ENCODE measurements at regions not wholly inside any gene's neighbourhood (a gene's known extent, or its start where the extent isn't known, plus 50 kb on each side); places are given as distances from the start of the nearest gene placed in this dataset.

- Histone ChIP-seq H3K27me3 (ENCODE audit: control insufficient read depth in 1 of 2, insufficient read depth in 1 of 2, low read length in 2 of 2) (no peaks in the 10 kb centered on the region), H2BK12ac (ENCODE audit: low read length in 2 of 2) (no peak overlapping the region), H3K27ac (ENCODE audit: low read length, poor library complexity, severe bottlenecking) (no peak overlapping the region), H4K91ac (ENCODE audit: low read length) (no peak overlapping the region), H4K8ac (ENCODE audit: low read length) (no peak overlapping the region), H2BK5ac (ENCODE audit: low read depth, low read length, poor library complexity, severe bottlenecking) (no peak overlapping the region), H2BK15ac (ENCODE audit: low read depth, poor library complexity, severe bottlenecking) (no peak overlapping the region), H3K14ac (ENCODE audit: low read length in 2 of 2) (no peak overlapping the region), H3K79me1 (replicated peaks; ENCODE audit: low read length, poor library complexity, severe bottlenecking) (no peaks in the 10 kb centered on the region), H3K9ac (ENCODE audit: low read length) (no peak overlapping the region), H3K18ac (ENCODE audit: low read depth in 1 of 2, low read length in 2 of 2) (no peak overlapping the region), H2AFZ (ENCODE audit: low read depth, low read length) (no peak overlapping the region), H3K4me1 (ENCODE audit: control insufficient read depth, insufficient read depth, low read depth, low read length) (no peaks in the 10 kb centered on the region), H3K4ac (ENCODE audit: low read depth in 1 of 2, low read length in 2 of 2) (no peak overlapping the region), H2AK5ac (ENCODE audit: low read length, severe bottlenecking) (no peak overlapping the region), H3K4me2 (ENCODE audit: low read length, poor library complexity, severe bottlenecking) (no peak overlapping the region), H3K9me3 (ENCODE audit: control insufficient read depth, low read length) (peaks cover 10% of the 10 kb centered on the region), H3K36me3 (ENCODE audit: control insufficient read depth in 1 of 2, insufficient read depth in 2 of 2, low read depth in 1 of 2, low read length in 2 of 2) (no peaks in the 10 kb centered on the region), H3K23ac (ENCODE audit: low read length in 2 of 2) (no peak overlapping the region), H3K4me3 (ENCODE audit: insufficient read depth in 1 of 2, low read depth in 1 of 2, low read length in 2 of 2) (no peak overlapping the region), H2BK120ac (ENCODE audit: low read depth, low read length) (no peak overlapping the region)
- no CpG with 5 or more reads among the region's 4 CpGs for WGBS
- no peak for DNase-seq
Measured at GRCh38 chr20:11588875-11589274, 328.8 kb upstream of the BTBD3 start.

- H4K91ac ChIP-seq (ENCODE audit: low read length), result no peak overlapping the region
- H3K4ac ChIP-seq (ENCODE audit: low read depth in 1 of 2, low read length in 2 of 2), result no peak overlapping the region
- H3K4me3 ChIP-seq (ENCODE audit: insufficient read depth in 1 of 2, low read depth in 1 of 2, low read length in 2 of 2), result no peak overlapping the region
- no peak overlapping the region for H4K8ac ChIP-seq (ENCODE audit: low read length)
- no peak overlapping the region for H2BK5ac ChIP-seq (ENCODE audit: low read depth, low read length, poor library complexity, severe bottlenecking)
- H3K27me3 ChIP-seq (ENCODE audit: control insufficient read depth in 1 of 2, insufficient read depth in 1 of 2, low read length in 2 of 2), result no peaks in the 10 kb centered on the region
- H2AK5ac ChIP-seq (ENCODE audit: low read length, severe bottlenecking), result no peak overlapping the region
- H2BK120ac ChIP-seq (ENCODE audit: low read depth, low read length), result no peak overlapping the region
- no peak overlapping the region for H3K4me2 ChIP-seq (ENCODE audit: low read length, poor library complexity, severe bottlenecking)
- no peak overlapping the region for H2AFZ ChIP-seq (ENCODE audit: low read depth, low read length)
- no peak overlapping the region for H3K27ac ChIP-seq (ENCODE audit: low read length, poor library complexity, severe bottlenecking)
- H3K9ac ChIP-seq (ENCODE audit: low read length), result no peak overlapping the region
- H3K14ac ChIP-seq (ENCODE audit: low read length in 2 of 2), result no peak overlapping the region
- peaks cover 10% of the 10 kb centered on the region for H3K9me3 ChIP-seq (ENCODE audit: control insufficient read depth, low read length)
- no peaks in the 10 kb centered on the region for H3K4me1 ChIP-seq (ENCODE audit: control insufficient read depth, insufficient read depth, low read depth, low read length)
- no peak overlapping the region for H3K18ac ChIP-seq (ENCODE audit: low read depth in 1 of 2, low read length in 2 of 2)
- DNase-seq, result no peak
- H3K23ac ChIP-seq (ENCODE audit: low read length in 2 of 2), result no peak overlapping the region
- no peak overlapping the region for H2BK12ac ChIP-seq (ENCODE audit: low read length in 2 of 2)
- H2BK15ac ChIP-seq (ENCODE audit: low read depth, poor library complexity, severe bottlenecking), result no peak overlapping the region
- H3K36me3 ChIP-seq (ENCODE audit: control insufficient read depth in 1 of 2, insufficient read depth in 2 of 2, low read depth in 1 of 2, low read length in 2 of 2), result no peaks in the 10 kb centered on the region
- no peaks in the 10 kb centered on the region for H3K79me1 ChIP-seq (replicated peaks; ENCODE audit: low read length, poor library complexity, severe bottlenecking)
Measured at GRCh38 chr20:11591965-11592364, 325.7 kb upstream of the BTBD3 start.

GRCh38 chr20:11604339-11604738, 313.4 kb upstream of the BTBD3 start:
- Histone ChIP-seq H2BK12ac (ENCODE audit: low read length in 2 of 2) (no peak overlapping the region), H2BK15ac (ENCODE audit: low read depth, poor library complexity, severe bottlenecking) (no peak overlapping the region), H2AFZ (ENCODE audit: low read depth, low read length) (no peak overlapping the region), H3K27me3 (ENCODE audit: control insufficient read depth in 1 of 2, insufficient read depth in 1 of 2, low read length in 2 of 2) (no peaks in the 10 kb centered on the region), H3K9ac (ENCODE audit: low read length) (no peak overlapping the region), H3K23ac (ENCODE audit: low read length in 2 of 2) (no peak overlapping the region), H3K18ac (ENCODE audit: low read depth in 1 of 2, low read length in 2 of 2) (no peak overlapping the region), H2BK120ac (ENCODE audit: low read depth, low read length) (no peak overlapping the region), H3K4me2 (ENCODE audit: low read length, poor library complexity, severe bottlenecking) (no peak overlapping the region), H2AK5ac (ENCODE audit: low read length, severe bottlenecking) (no peak overlapping the region), H4K8ac (ENCODE audit: low read length) (no peak overlapping the region), H3K4me1 (ENCODE audit: control insufficient read depth, insufficient read depth, low read depth, low read length) (no peaks in the 10 kb centered on the region), H3K9me3 (ENCODE audit: control insufficient read depth, low read length) (peaks cover 10% of the 10 kb centered on the region), H3K4ac (ENCODE audit: low read depth in 1 of 2, low read length in 2 of 2) (no peak overlapping the region), H3K27ac (ENCODE audit: low read length, poor library complexity, severe bottlenecking) (no peak overlapping the region), H3K4me3 (ENCODE audit: insufficient read depth in 1 of 2, low read depth in 1 of 2, low read length in 2 of 2) (no peak overlapping the region), H3K36me3 (ENCODE audit: control insufficient read depth in 1 of 2, insufficient read depth in 2 of 2, low read depth in 1 of 2, low read length in 2 of 2) (no peaks in the 10 kb centered on the region), H3K14ac (ENCODE audit: low read length in 2 of 2) (no peak overlapping the region), H3K79me1 (replicated peaks; ENCODE audit: low read length, poor library complexity, severe bottlenecking) (no peaks in the 10 kb centered on the region), H4K91ac (ENCODE audit: low read length) (no peak overlapping the region), H2BK5ac (ENCODE audit: low read depth, low read length, poor library complexity, severe bottlenecking) (no peak overlapping the region)
- no peak for DNase-seq
- WGBS, result 83% methylated on average over 1 of the region's 1 CpG

GRCh38 chr20:11607047-11607446, 310.6 kb upstream of the BTBD3 start:
- Histone ChIP-seq H3K4me1 (ENCODE audit: control insufficient read depth, insufficient read depth, low read depth, low read length) (no peaks in the 10 kb centered on the region), H3K18ac (ENCODE audit: low read depth in 1 of 2, low read length in 2 of 2) (no peak overlapping the region), H3K27me3 (ENCODE audit: control insufficient read depth in 1 of 2, insufficient read depth in 1 of 2, low read length in 2 of 2) (no peaks in the 10 kb centered on the region), H2BK120ac (ENCODE audit: low read depth, low read length) (no peak overlapping the region), H3K4me2 (ENCODE audit: low read length, poor library complexity, severe bottlenecking) (no peak overlapping the region), H3K4me3 (ENCODE audit: insufficient read depth in 1 of 2, low read depth in 1 of 2, low read length in 2 of 2) (no peak overlapping the region), H3K9ac (ENCODE audit: low read length) (no peak overlapping the region), H3K4ac (ENCODE audit: low read depth in 1 of 2, low read length in 2 of 2) (no peak overlapping the region), H2BK15ac (ENCODE audit: low read depth, poor library complexity, severe bottlenecking) (no peak overlapping the region), H3K36me3 (ENCODE audit: control insufficient read depth in 1 of 2, insufficient read depth in 2 of 2, low read depth in 1 of 2, low read length in 2 of 2) (no peaks in the 10 kb centered on the region), H3K9me3 (ENCODE audit: control insufficient read depth, low read length) (peaks cover 10% of the 10 kb centered on the region), H2AK5ac (ENCODE audit: low read length, severe bottlenecking) (no peak overlapping the region), H3K14ac (ENCODE audit: low read length in 2 of 2) (no peak overlapping the region), H2BK5ac (ENCODE audit: low read depth, low read length, poor library complexity, severe bottlenecking) (no peak overlapping the region), H2BK12ac (ENCODE audit: low read length in 2 of 2) (no peak overlapping the region), H2AFZ (ENCODE audit: low read depth, low read length) (no peak overlapping the region), H3K23ac (ENCODE audit: low read length in 2 of 2) (no peak overlapping the region), H3K27ac (ENCODE audit: low read length, poor library complexity, severe bottlenecking) (no peak overlapping the region), H4K91ac (ENCODE audit: low read length) (no peak overlapping the region), H4K8ac (ENCODE audit: low read length) (no peak overlapping the region), H3K79me1 (replicated peaks; ENCODE audit: low read length, poor library complexity, severe bottlenecking) (no peaks in the 10 kb centered on the region)
- 89% methylated on average over 3 of the region's 5 CpGs for WGBS
- DNase-seq, result no peak

Data from mesenchymal stem cell (in vitro differentiated cells and primary cell).